Astrocyte of the spinal cord (primary cell): ENCODE measurements at regions not wholly inside any gene's neighbourhood (a gene's known extent, or its start where the extent isn't known, plus 50 kb on each side); places are given as distances from the start of the nearest gene placed in this dataset.

Source experiments
- DNase-seq: peaks from one replicate; pipeline ENCODE4 v3.0.0; 2011; ENCODE audit warnings: low read depth, low spot score
- H3K4me3 ChIP-seq: 2 replicates; pipeline ENCODE4 v1.5.1; 2011; ENCODE audit warnings: low read depth, mild to moderate bottlenecking, low read length, moderate library complexity
- CTCF ChIP-seq: IDR thresholded peaks from 2 replicates; pipeline ENCODE4 v1.5.1; 2012; ENCODE audit warnings: low read depth, mild to moderate bottlenecking, low read length, inconsistent platforms
- in situ Hi-C: cut with HindIII; loops from 2 replicates; pipeline ENCODE4 v1.10.0; 2017; ENCODE audit warnings: low sequenced_read_pairs

GRCh38 chr2:49465157-49465831, 311.0 kb upstream of the FSHR start:
- DNase-seq, result no peak
- H3K4me3 ChIP-seq, result no peak overlapping the region
- in situ Hi-C loops, result no loop called here

GRCh38 chr2:49459314-49459993, 305.1 kb upstream of the FSHR start:
- TF ChIP-seq CTCF, result no peak
- H3K4me3 ChIP-seq, result no peak overlapping the region
- no peak for DNase-seq
- in situ Hi-C loops, result no loop called here

More at GRCh38 chr2:49465157-49465831, 311.0 kb upstream of the FSHR start:
- no peak for TF ChIP-seq CTCF

GRCh38 chr2:49444005-49444404, 289.7 kb upstream of the FSHR start:
- no peak for DNase-seq
- in situ Hi-C loops, result no loop called here
- no peak for TF ChIP-seq CTCF
- no peak overlapping the region for H3K4me3 ChIP-seq

- DNase-seq, result no peak
- no peak for TF ChIP-seq CTCF
- no peak overlapping the region for H3K4me3 ChIP-seq
- in situ Hi-C loops, result no loop called here
These were observed 272.7 kb upstream of the FSHR start for GRCh38 chr2:49426996-49427395.

- in situ Hi-C loops, result no loop called here
- no peak for DNase-seq
- TF ChIP-seq CTCF, result no peak
- no peak overlapping the region for H3K4me3 ChIP-seq
These were observed 261.9 kb upstream of the FSHR start for GRCh38 chr2:49416252-49416651.

GRCh38 chr2:49404108-49404507, 249.8 kb upstream of the FSHR start:
- in situ Hi-C loops, result no loop called here
- DNase-seq, result no peak
- H3K4me3 ChIP-seq, result no peak overlapping the region
- no peak for TF ChIP-seq CTCF
